Activated T-cell treated with anti-CD3 and anti-CD28 coated beads, Interleukin-2, amount 50 U/mL, for 24 hours (primary cell): ENCODE measurements at regions not wholly inside any gene's neighbourhood (a gene's known extent, or its start where the extent isn't known, plus 50 kb on each side); places are given as distances from the start of the nearest gene placed in this dataset.
"Not testable (repeated sequence)": the region's sequence is repeated elsewhere in the genome, so short reads cannot be mapped to it uniquely, and the experiment has no call there.

Experiments used
- DNase-seq: peaks from one replicate; pipeline ENCODE4 v3.0.0-alpha.2; 2020
- H3K27ac Mint-ChIP-seq: 2 replicates; pipeline ENCODE4 v1.8.0; 2020; ENCODE audit warnings: mild to moderate bottlenecking, mixed read lengths
- H3K27me3 Mint-ChIP-seq: 2 replicates; pipeline ENCODE4 v1.8.0; 2020; ENCODE audit warnings: mixed read lengths
- H3K36me3 Mint-ChIP-seq: 2 replicates; pipeline ENCODE4 v1.8.0; 2020; ENCODE audit warnings: low read depth, mixed read lengths
- H3K4me1 Mint-ChIP-seq: 2 replicates; pipeline ENCODE4 v1.8.0; 2020; ENCODE audit warnings: low read depth, mixed read lengths
- H3K4me3 Mint-ChIP-seq: 2 replicates; pipeline ENCODE4 v1.8.0; 2020; ENCODE audit warnings: mild to moderate bottlenecking, moderate library complexity, mixed read lengths
- H3K9me3 Mint-ChIP-seq: 2 replicates; pipeline ENCODE4 v1.8.0; 2020; ENCODE audit warnings: mixed read lengths

DNA sequence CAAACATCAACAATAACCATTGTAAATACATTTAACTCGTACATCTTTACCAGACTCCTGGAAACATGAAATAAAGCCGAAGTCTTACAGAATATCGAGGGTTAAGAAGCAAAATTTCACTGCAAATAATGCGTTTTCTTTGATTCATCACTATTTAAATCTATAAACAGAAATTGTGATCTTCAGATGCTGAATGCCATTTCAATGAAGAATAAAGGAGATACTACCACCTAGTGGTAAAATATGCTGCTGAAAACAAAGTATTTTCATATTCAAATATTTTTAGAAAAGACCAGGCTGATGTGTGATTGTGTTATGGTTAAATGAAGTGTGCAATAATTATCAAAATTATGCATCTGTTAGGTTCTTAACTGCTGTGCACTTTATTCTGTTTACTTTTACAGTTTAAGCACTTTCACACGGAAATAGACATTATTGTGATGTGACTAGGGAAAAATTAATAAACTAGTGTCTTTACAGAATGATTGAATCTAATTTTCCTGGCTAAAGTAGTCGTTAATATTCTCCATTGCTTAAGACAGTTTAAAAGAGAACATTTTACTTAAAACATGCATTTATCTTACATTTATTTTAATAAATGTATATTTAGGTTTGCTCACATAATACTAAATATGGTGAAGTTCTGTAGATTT is 1093.1 kb downstream of the MRPL39 start:
- DNase-seq, result no peak
- Mint-ChIP-seq H3K36me3 (no peaks in the 10 kb centered on the region), H3K4me3 (no peak overlapping the region), H3K4me1 (no peaks in the 10 kb centered on the region), H3K27me3 (no peaks in the 10 kb centered on the region), H3K9me3 (no peaks in the 10 kb centered on the region), H3K27ac (no peak overlapping the region)

DNA sequence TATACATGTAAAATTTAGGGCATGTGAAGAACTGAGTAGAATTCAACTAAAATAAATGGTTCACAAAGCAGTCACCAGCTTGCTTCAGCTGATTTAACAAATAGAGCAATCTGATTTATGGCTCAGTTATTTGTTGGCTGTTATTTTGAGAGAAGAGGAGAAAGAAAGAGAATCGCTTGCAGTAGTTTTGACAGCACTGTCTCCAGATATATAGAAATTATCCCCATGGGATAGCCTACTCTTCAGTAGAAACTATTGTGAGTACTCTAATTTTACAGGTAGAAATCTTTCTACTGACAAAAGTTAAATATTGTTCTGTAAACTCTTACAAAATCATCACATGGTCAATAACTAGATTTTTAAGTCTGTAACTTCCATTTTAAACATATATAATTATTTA is 1098.2 kb downstream of the MRPL39 start:
- Mint-ChIP-seq H3K4me1 (no peaks in the 10 kb centered on the region), H3K36me3 (no peaks in the 10 kb centered on the region), H3K27me3 (no peaks in the 10 kb centered on the region), H3K4me3 (no peak overlapping the region), H3K9me3 (peaks cover 6% of the 10 kb centered on the region), H3K27ac (no peak overlapping the region)
- DNase-seq, result no peak

DNA sequence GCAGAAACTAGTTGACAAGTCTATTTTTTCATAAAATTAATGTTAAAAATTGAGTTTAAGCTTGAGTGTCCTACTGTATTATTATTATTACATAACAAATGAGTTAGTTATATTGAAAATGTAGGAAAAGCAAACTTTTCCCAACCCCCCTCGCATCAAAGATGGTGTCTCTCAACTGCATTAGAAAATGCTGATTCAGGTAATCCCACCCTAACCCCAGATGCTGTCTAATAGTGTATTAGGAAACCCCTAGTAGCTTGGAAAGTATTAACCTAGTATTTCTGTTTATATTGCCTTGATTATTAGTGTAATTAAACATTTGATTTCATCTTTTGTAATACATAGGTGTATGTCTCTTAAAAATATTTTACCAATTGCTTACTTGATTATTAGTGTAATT is 1120.3 kb downstream of the MRPL39 start:
- Mint-ChIP-seq H3K36me3 (peaks cover 5% of the 10 kb centered on the region), H3K27ac (no peak overlapping the region), H3K27me3 (no peaks in the 10 kb centered on the region), H3K4me3 (no peak overlapping the region), H3K4me1 (no peaks in the 10 kb centered on the region), H3K9me3 (peaks cover 2% of the 10 kb centered on the region)
- DNase-seq, result no peak

DNA sequence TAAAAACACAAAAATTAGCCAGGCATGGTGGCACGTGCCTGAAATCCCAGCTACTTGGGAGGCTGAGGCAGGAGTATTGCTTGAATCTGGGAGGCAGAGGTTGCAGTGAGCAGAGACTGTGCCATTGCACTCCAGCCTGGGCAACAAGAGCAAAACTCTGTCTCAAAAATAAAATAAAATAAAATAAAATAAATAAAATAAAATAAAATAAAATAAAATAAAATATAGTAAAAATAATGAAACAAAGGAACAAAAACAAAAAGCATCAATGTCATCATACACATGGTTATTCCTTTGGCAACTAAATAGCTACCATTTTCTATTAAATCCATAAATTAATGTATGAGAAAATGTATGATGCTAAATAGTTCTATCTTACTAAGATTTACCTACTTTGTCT is 1123.9 kb downstream of the MRPL39 start:
- H3K9me3 Mint-ChIP-seq, H3K36me3 Mint-ChIP-seq, H3K4me3 Mint-ChIP-seq, H3K27me3 Mint-ChIP-seq, DNase-seq, H3K27ac Mint-ChIP-seq, H3K4me1 Mint-ChIP-seq: not testable (repeated sequence)

DNA sequence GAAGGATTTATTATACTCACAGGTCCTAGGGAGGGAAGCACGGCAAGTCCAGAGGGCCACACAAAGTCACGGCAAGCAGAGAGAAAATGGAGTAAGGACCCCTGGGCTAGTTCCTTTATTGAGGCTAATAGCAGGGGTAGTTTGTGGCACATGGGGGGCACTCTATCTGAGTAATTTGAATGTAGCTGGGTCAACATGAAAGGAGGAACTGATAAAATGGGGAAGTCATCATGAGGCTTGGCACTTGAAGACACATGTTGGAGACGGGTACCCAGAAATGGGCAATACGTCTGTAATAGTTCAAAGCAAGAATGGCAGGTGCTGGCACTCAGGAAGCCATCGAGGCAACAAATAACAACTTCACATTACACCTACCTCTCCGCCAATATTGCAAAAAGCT is 1136.4 kb downstream of the MRPL39 start:
- Mint-ChIP-seq H3K36me3 (no peaks in the 10 kb centered on the region), H3K4me3 (no peak overlapping the region), H3K9me3 (peaks cover 5% of the 10 kb centered on the region), H3K27me3 (no peaks in the 10 kb centered on the region), H3K4me1 (no peaks in the 10 kb centered on the region), H3K27ac (no peak overlapping the region)
- no peak for DNase-seq

DNA sequence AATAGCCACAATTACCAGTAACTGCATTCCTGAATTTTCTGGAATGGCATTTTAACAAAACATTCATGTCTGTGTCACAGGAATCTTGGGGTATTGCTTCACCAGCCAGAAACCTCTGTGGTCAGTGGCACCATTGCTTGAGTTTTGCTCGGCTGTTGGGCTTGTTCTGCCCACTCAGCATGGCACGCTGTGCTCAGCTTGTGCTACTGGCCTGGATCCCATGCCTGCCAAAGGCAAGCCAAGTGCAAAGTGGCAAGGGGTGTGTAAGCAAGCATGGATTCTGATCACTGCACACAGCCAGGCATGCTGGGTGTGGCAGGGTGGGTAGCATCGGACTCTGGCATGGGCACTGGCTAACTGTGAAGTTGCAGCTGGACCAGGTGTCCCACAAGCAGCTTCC is 1150.9 kb downstream of the MRPL39 start:
- no peaks in the 10 kb centered on the region for H3K36me3 Mint-ChIP-seq
- DNase-seq, result no peak
- no peak overlapping the region for H3K4me3 Mint-ChIP-seq
- no peak overlapping the region for H3K27ac Mint-ChIP-seq
- no peaks in the 10 kb centered on the region for H3K9me3 Mint-ChIP-seq
- H3K27me3 Mint-ChIP-seq, result no peaks in the 10 kb centered on the region
- no peaks in the 10 kb centered on the region for H3K4me1 Mint-ChIP-seq

DNA sequence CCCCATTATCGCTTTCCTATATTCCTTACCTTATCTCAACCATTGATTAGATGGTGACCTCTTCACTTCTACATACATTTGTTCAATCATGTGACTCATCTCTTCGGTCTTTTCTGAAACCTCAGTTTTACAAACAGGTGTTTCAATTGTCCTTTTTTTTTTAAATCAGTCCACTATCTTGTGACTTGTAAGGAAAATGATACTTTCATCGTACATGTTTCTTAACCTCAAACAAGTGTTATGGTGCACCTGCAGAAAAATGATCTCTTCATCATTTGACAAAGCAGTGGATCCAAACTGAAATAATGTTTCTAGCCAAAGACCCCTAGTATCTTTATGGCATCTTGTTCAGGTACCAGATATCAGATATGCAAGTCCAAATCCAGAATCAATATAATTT is 1157.2 kb downstream of the MRPL39 start:
- Mint-ChIP-seq H3K9me3 (no peaks in the 10 kb centered on the region), H3K4me1 (no peaks in the 10 kb centered on the region), H3K27ac (no peak overlapping the region), H3K36me3 (peaks cover 14% of the 10 kb centered on the region), H3K4me3 (no peak overlapping the region), H3K27me3 (no peaks in the 10 kb centered on the region)
- DNase-seq, result no peak

DNA sequence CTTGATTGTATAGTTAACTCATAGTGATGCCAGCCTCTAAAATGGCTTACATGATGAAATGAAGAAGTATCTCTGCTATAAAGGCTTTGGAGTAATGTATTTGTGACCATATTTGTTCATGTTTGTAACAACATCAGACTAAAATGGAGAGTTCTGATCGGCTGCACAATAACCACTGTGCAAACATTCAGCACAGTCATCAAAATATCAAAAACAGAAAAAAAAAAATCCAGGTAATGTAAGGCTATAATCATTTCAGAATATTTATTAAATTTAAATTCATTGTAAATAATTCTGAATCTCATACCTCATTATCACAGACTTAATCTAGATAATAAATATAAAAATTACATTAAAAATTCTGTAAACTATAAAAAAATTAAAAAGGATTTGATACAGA is 1161.8 kb downstream of the MRPL39 start:
- H3K27me3 Mint-ChIP-seq, result no peaks in the 10 kb centered on the region
- H3K4me1 Mint-ChIP-seq, result peaks cover 3% of the 10 kb centered on the region
- H3K36me3 Mint-ChIP-seq, result peaks cover 50% of the 10 kb centered on the region
- no peak overlapping the region for H3K4me3 Mint-ChIP-seq
- DNase-seq, result no peak
- H3K27ac Mint-ChIP-seq, result no peak overlapping the region
- H3K9me3 Mint-ChIP-seq, result peaks cover 7% of the 10 kb centered on the region

DNA sequence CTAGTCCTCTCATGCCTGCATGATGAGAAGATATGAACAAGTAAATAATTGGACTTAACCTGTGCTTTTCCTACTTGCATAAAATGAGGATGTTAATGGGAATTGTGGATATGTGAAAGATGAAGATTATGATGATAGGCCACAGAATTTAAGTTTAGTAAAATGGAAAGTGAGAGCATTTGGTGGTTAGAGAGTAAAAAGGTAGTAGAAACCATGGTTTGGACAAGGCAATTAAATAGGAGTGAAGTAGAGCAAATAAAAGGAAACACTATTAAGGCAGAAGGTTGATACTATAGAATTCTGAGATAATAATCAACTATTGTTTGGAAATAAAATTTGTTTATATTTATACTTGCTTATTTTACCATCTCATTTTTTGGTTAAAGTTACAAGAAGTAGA is 1162.5 kb downstream of the MRPL39 start:
- Mint-ChIP-seq H3K4me3 (no peak overlapping the region), H3K9me3 (peaks cover 7% of the 10 kb centered on the region), H3K36me3 (peaks cover 55% of the 10 kb centered on the region), H3K4me1 (peaks cover 3% of the 10 kb centered on the region), H3K27ac (no peak overlapping the region), H3K27me3 (no peaks in the 10 kb centered on the region)
- no peak for DNase-seq

DNA sequence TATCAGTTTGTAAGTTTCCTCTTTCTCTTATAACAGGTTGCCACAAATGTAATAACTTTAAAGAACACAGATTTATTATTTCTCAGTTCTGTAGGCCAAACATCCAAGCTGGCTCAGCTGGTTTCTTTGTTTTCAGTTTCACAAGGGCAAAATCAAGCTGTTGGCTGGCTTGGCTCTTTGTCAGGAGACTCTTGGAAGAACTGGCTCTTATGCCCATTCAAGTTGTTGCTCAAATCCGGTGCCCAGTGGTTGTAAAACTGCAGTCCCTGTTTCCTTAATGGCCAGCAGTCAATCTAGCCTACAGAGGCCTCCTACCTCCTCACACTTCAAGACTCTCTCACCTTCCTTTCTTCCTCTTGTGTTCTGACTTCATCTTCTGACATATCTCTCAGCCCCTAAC is 1171.0 kb downstream of the MRPL39 start:
- Mint-ChIP-seq H3K4me1 (peaks cover 4% of the 10 kb centered on the region), H3K27ac (no peak overlapping the region), H3K36me3 (peaks cover 41% of the 10 kb centered on the region), H3K27me3 (no peaks in the 10 kb centered on the region), H3K9me3 (peaks cover 9% of the 10 kb centered on the region), H3K4me3 (no peak overlapping the region)
- no peak for DNase-seq

DNA sequence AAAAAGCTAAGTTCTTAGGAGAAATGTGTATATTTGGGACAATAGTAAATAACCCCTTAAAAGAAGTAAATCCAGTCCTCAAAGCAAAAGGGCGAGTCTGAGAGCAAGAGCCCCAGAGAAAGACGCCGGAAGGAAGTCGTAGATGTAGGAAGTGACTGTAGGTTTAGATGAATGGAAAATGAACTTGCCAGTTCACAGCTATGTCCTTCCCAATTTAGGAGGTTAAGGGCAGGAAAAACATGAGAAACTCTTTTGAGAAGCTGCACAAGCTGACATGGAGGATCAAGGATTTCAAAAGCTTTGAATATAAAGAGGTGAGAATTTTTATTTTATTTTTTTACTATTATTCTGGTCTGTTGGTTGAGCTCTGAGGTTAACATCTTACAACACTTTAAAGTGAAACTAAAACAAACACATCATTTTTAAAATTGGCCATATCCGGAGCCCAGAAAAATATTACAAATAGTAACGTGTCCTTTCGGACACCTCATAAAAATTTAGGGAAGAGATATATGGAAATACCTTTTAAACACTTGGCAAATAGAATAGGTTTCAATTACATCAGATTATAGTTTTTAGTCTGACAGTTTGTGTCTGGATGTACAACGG is 1178.6 kb downstream of the MRPL39 start:
- Mint-ChIP-seq H3K27ac (peak overlapping the region; percentile 91), H3K4me1 (peaks cover 18% of the 10 kb centered on the region), H3K9me3 (no peaks in the 10 kb centered on the region), H3K27me3 (no peaks in the 10 kb centered on the region), H3K4me3 (peak overlapping the region; percentile 82), H3K36me3 (peaks cover 2% of the 10 kb centered on the region)
- no peak for DNase-seq

DNA sequence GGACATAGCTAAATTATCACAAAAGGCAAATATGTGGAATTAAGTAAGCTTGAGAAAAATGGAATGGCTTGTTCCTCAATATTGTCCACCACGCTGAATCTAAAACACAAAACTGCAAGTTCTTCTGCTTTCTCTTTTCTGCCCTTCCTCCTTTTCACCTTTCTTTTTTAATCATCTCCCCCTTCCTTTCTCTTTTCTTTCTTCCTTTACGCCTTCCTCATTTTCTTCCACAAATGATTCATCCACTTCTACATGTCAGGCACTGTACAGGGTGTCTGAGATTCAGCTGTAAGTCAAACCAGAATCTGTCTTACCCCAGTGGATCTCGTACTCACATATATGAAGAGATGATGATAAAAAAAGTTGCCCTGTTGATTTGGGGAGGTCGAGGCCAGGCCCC is 1182.5 kb downstream of the MRPL39 start:
- Mint-ChIP-seq H3K4me1 (peaks cover 8% of the 10 kb centered on the region), H3K27ac (no peak overlapping the region), H3K36me3 (peaks cover 2% of the 10 kb centered on the region), H3K9me3 (peaks cover 12% of the 10 kb centered on the region), H3K27me3 (no peaks in the 10 kb centered on the region), H3K4me3 (no peak overlapping the region)
- DNase-seq, result no peak

DNA sequence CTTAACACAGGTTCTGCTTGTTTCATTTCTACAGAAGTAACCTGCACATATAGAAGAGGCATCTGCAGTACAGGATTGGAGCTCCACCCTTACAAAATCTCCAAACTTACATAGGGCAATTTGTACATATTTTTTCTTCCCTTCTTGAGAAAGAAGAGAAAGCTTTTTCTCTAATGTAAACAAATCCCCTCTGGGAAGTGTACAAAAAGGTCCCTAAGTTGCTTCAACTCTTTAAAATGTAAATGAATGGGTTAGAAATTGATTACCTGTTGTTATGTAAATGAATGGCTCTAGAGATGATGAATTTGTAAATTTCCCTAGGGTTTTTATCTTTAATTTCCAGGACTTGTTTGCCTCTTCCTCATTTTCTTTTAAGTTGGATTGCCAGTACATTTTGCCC is 1183.7 kb downstream of the MRPL39 start:
- peaks cover 7% of the 10 kb centered on the region for H3K4me1 Mint-ChIP-seq
- H3K27me3 Mint-ChIP-seq, result no peaks in the 10 kb centered on the region
- peaks cover 19% of the 10 kb centered on the region for H3K9me3 Mint-ChIP-seq
- no peak overlapping the region for H3K4me3 Mint-ChIP-seq
- no peak for DNase-seq
- no peak overlapping the region for H3K27ac Mint-ChIP-seq
- peaks cover 1% of the 10 kb centered on the region for H3K36me3 Mint-ChIP-seq

DNA sequence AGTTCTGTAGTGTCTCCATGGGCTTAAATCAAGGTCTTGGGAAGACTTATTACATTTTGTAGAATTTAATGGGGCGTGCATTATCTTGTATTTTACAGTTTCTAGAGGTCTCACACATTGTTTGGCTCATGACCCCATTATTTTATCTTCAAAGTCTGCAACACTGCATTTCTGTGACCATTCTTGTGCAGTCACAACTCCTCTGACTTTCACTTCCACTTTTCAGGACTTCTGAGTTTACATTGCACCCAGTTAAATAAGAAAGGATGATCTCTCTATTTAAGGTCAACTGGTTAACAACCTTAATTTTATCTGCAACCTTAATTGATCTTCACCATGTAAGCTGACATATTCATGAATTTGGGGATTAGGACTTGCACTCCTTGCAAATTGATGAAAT is 1186.6 kb downstream of the MRPL39 start:
- H3K9me3 Mint-ChIP-seq, result peaks cover 19% of the 10 kb centered on the region
- no peak overlapping the region for H3K4me3 Mint-ChIP-seq
- H3K4me1 Mint-ChIP-seq, result no peaks in the 10 kb centered on the region
- no peaks in the 10 kb centered on the region for H3K27me3 Mint-ChIP-seq
- DNase-seq, result no peak
- no peak overlapping the region for H3K27ac Mint-ChIP-seq
- H3K36me3 Mint-ChIP-seq, result peaks cover 1% of the 10 kb centered on the region

DNA sequence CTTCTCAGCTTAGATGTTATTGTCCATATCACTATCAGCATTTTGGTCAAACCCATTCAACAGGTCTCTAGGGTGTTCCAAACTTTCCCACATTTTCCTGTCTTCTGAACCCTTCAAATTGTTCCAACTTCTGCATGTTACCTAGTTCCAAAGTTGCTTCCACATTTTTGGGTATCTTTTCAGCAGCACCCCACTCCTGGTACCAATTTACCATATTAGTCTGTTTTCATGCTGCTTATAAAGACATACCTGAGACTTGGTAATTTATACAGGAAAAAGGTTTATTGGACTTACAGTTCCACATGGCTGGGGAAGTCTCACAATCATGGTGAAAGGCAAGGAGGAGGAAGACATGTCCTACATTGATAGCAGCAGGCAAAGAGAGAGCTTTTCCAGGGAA is 1187.6 kb downstream of the MRPL39 start:
- not testable (repeated sequence) for H3K4me3 Mint-ChIP-seq, H3K36me3 Mint-ChIP-seq, DNase-seq, H3K27ac Mint-ChIP-seq, H3K27me3 Mint-ChIP-seq, H3K4me1 Mint-ChIP-seq
- peaks cover 19% of the 10 kb centered on the region for H3K9me3 Mint-ChIP-seq

DNA sequence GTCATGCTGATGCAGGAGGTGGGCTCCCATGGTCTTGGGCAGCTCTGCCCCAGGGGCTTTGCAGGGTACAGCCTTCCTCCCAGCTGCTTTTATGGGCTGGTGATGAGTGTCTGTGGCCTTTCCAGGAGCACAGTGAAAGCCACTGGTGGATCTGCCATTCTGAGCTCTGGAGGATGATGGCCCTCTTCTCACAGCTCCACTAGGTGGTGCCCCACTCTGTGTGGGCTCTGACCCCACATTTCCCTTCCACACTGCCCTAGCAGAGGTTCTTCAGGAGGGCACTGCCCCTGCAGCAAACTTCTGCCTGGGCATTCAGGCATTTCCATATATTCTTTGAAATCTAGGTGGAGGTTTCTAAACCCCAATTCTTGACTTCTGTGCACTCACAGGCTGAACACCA is 1188.6 kb downstream of the MRPL39 start:
- no peak overlapping the region for H3K27ac Mint-ChIP-seq
- no peak overlapping the region for H3K4me3 Mint-ChIP-seq
- no peaks in the 10 kb centered on the region for H3K27me3 Mint-ChIP-seq
- no peak for DNase-seq
- peaks cover 19% of the 10 kb centered on the region for H3K9me3 Mint-ChIP-seq
- H3K4me1 Mint-ChIP-seq, result no peaks in the 10 kb centered on the region
- H3K36me3 Mint-ChIP-seq, result peaks cover 1% of the 10 kb centered on the region
